Suprapubic skin (tissue), 4 donors: ENCODE measurements at regions not wholly inside any gene's neighbourhood (a gene's known extent, or its start where the extent isn't known, plus 50 kb on each side); places are given as distances from the start of the nearest gene placed in this dataset.

Experiments used
- DNase-seq, 2 donors: peaks; one replicate each; pipeline ENCODE4 v3.0.0-alpha.2; 2019; ENCODE audit warnings: low spot score in 2 of 2
- H3K27ac ChIP-seq: fragments of 200-600 bp; sonication (generic); one replicate; pipeline ENCODE4 v1.5.1; 2019
- H3K27me3 ChIP-seq: fragments of 200-600 bp; sonication (generic); one replicate; pipeline ENCODE4 v1.5.1; 2019
- H3K36me3 ChIP-seq: fragments of 200-600 bp; sonication (generic); one replicate; pipeline ENCODE4 v1.5.1; 2019
- H3K4me1 ChIP-seq: fragments of 200-600 bp; sonication (generic); one replicate; pipeline ENCODE4 v1.5.1; 2019
- H3K4me3 ChIP-seq: fragments of 200-600 bp; sonication (generic); one replicate; pipeline ENCODE4 v1.5.1; 2019; ENCODE audit warnings: mild to moderate bottlenecking
- H3K9me3 ChIP-seq: fragments of 200-600 bp; sonication (generic); one replicate; pipeline ENCODE4 v1.5.1; 2019
- EP300 ChIP-seq: sonication (generic); formaldehyde crosslinking; IDR thresholded peaks from one replicate; pipeline ENCODE4 v1.6.1; 2017; ENCODE audit warnings: antibody characterized with exemption
- POLR2A ChIP-seq, 2 donors: fragments of 450-650 bp; IDR thresholded peaks; one replicate each; pipeline ENCODE4 v1.6.1; 2017; ENCODE audit warnings: antibody characterized with exemption in 2 of 2, mild to moderate bottlenecking in 2 of 2, moderate library complexity in 2 of 2
- POLR2AphosphoS5 ChIP-seq, 3 donors: sonication (generic); formaldehyde crosslinking; IDR thresholded peaks; one replicate each; pipeline ENCODE4 v1.6.1; 2017; ENCODE audit warnings: antibody characterized with exemption in 3 of 3
- WGBS: methylation state at CpG from one replicate; pipeline ENCODE4 v1.1.5; 2018; 5-methylcytosine and 5-hydroxymethylcytosine counted together
- TF ChIP-seq, protein P1 (sequence below), 2 donors: fragments of 200-600 bp in 1 of 2; fragments of 450-650 bp in 1 of 2; sonication (generic) in 1 of 2; IDR thresholded peaks; one replicate each; pipeline ENCODE4 v1.5.1; 2016 to 2019; ENCODE audit warnings: antibody characterized with exemption in 2 of 2, mild to moderate bottlenecking in 1 of 2, moderate library complexity in 1 of 2

DNA sequence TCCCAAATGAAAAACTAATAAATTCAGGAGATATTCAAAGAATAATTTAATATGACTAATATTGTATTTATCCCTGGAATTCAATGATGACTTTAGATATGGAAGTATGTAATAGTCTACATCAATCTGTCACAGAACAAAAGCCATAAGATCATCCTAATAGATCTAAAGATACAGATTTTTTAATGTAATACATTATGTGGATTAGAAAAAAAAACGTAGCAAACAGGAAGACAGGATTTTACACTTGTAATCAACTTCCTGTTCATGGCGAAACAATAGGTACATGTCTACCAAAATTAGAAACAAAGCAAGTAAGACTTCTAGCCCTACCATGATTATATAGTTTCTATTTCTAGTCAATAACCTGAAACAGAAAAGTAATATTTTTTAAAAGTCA, 192.2 kb downstream of the TTC32 start:
- WGBS, result 61% methylated on average over 2 of the region's 2 CpGs
- TF ChIP-seq, protein P1, sequence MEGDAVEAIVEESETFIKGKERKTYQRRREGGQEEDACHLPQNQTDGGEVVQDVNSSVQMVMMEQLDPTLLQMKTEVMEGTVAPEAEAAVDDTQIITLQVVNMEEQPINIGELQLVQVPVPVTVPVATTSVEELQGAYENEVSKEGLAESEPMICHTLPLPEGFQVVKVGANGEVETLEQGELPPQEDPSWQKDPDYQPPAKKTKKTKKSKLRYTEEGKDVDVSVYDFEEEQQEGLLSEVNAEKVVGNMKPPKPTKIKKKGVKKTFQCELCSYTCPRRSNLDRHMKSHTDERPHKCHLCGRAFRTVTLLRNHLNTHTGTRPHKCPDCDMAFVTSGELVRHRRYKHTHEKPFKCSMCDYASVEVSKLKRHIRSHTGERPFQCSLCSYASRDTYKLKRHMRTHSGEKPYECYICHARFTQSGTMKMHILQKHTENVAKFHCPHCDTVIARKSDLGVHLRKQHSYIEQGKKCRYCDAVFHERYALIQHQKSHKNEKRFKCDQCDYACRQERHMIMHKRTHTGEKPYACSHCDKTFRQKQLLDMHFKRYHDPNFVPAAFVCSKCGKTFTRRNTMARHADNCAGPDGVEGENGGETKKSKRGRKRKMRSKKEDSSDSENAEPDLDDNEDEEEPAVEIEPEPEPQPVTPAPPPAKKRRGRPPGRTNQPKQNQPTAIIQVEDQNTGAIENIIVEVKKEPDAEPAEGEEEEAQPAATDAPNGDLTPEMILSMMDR (IDR thresholded peaks at IDR 0.05), result no peak
- TF ChIP-seq EP300, result no peak
- TF ChIP-seq POLR2A (IDR thresholded peaks at IDR 0.05), result no peak
- no peak for TF ChIP-seq POLR2AphosphoS5 (IDR thresholded peaks at IDR 0.05)
- Histone ChIP-seq H3K27me3 (no peaks in the 10 kb centered on the region), H3K9me3 (no peaks in the 10 kb centered on the region), H3K27ac (no peak overlapping the region), H3K4me3 (no peak overlapping the region), H3K36me3 (no peaks in the 10 kb centered on the region), H3K4me1 (no peaks in the 10 kb centered on the region)
- DNase-seq, result no peak

DNA sequence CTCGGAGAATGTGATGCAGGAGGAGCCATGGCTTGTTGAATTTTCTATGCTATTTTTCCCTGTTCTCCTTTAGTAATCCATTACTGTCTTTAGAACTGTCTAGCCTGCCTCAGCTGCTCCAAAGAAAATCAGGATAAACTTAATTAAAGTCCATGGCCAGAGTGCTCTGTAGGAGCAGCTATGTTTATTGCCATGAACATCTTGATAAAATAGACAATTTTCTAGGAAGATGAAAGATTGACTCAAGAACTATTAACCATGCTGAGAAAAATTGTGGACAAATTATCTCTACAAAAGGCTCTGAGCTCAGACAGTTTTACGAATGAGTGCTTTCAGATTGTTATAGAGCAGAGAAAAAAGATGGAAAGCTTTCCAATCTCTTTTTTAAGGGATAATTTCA, 193.0 kb downstream of the TTC32 start:
- DNase-seq, result no peak
- H3K27me3 ChIP-seq, result no peaks in the 10 kb centered on the region
- H3K4me3 ChIP-seq, result no peak overlapping the region
- no peaks in the 10 kb centered on the region for H3K4me1 ChIP-seq
- WGBS, result 91% methylated on average over 2 of the region's 2 CpGs
- no peaks in the 10 kb centered on the region for H3K36me3 ChIP-seq
- no peak overlapping the region for H3K27ac ChIP-seq
- TF ChIP-seq POLR2A (IDR thresholded peaks at IDR 0.05) (no peak), EP300 (no peak), POLR2AphosphoS5 (IDR thresholded peaks at IDR 0.05) (no peak)
- TF ChIP-seq, protein P1 (IDR thresholded peaks at IDR 0.05), result no peak
- H3K9me3 ChIP-seq, result no peaks in the 10 kb centered on the region

DNA sequence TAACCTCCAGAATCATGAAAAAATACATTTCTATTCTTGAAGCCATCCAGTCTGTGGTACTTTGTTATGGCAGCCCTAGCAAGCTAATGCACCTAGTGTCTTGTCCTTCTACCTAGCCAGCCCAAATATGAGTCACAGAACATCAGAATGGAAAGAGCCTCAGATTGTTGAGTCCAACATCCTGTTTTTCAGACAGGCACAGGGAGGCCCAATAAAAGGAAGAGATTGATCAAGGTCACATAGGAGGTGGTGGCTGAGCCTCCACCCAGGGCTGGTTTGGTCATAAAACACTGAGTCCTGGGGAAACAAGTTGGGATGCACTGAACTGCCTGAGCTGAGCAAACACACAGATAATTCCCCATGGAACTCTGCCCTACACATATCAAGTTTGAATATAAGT, 195.5 kb downstream of the TTC32 start:
- Histone ChIP-seq H3K4me1 (no peaks in the 10 kb centered on the region), H3K27ac (no peak overlapping the region), H3K27me3 (no peaks in the 10 kb centered on the region), H3K9me3 (no peaks in the 10 kb centered on the region), H3K36me3 (no peaks in the 10 kb centered on the region), H3K4me3 (no peak overlapping the region)
- no peak for DNase-seq
- no peak for TF ChIP-seq POLR2AphosphoS5 (IDR thresholded peaks at IDR 0.05)
- TF ChIP-seq, protein P1 (IDR thresholded peaks at IDR 0.05), result no peak
- no peak for TF ChIP-seq EP300
- no peak for TF ChIP-seq POLR2A (IDR thresholded peaks at IDR 0.05)

DNA sequence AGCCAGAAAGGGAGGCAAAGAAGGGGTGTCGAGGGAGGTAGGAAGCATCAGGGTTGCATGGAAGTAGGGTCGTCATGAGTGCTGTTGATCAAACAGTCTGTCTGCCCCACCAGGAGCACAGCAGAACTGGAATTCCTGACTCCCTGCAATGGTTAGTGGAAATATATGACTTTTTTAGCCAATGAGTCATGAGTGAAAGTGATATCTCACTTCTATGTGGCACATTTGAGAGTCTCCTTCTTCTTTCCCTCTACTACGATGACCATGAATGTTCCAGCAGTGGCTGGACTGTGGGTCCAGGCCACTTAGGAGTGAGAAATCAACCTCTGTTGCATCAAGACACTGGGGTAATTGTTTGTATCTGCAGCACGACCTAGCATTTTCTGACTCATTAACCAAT, 199.5 kb downstream of the TTC32 start:
- H3K4me1 ChIP-seq, result no peaks in the 10 kb centered on the region
- TF ChIP-seq, protein P1 (IDR thresholded peaks at IDR 0.05), result no peak
- TF ChIP-seq POLR2AphosphoS5 (IDR thresholded peaks at IDR 0.05) (no peak), EP300 (no peak), POLR2A (IDR thresholded peaks at IDR 0.05) (no peak)
- H3K9me3 ChIP-seq, result no peaks in the 10 kb centered on the region
- DNase-seq, result no peak
- H3K36me3 ChIP-seq, result no peaks in the 10 kb centered on the region
- no peaks in the 10 kb centered on the region for H3K27me3 ChIP-seq
- H3K27ac ChIP-seq, result no peak overlapping the region
- WGBS, result 79% methylated on average over 4 of the region's 4 CpGs
- H3K4me3 ChIP-seq, result no peak overlapping the region

DNA sequence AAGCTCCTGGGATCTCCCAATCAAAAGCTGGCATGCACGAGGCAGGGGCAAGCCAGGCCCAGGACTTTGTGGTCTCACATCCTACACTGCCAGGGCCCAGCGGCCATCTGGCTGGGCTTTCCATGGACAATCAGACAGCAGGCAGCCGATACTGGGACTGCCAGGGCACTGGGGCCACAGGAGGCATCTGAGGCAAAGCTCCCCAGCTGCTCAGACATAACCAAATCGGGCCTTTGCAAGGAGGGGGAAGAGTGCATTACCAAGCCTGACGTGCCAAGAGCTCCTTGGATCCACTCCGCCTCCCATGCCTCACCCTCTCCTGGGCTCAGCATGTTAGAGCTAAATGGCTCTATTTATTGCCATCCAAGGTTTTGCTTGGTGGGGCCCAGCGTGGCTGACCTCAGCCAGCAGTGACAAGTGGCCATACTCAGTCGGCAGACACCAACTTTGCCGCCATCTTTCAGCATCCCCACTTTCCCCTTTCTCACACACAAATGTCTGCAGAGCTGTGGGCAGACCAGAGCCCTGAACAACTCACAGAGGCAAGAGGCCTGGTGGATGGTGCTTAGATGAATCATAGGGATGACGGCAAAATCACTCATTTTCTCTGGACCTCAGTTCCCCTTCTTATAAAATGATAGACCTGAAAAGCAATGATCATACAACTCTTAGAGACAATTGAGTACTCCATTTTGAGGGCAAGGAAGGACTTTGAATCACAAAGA, 200.8 kb downstream of the TTC32 start:
- Histone ChIP-seq H3K9me3 (no peaks in the 10 kb centered on the region), H3K27ac (no peak overlapping the region), H3K27me3 (no peaks in the 10 kb centered on the region), H3K4me3 (no peak overlapping the region), H3K4me1 (no peaks in the 10 kb centered on the region), H3K36me3 (no peaks in the 10 kb centered on the region)
- no peak for TF ChIP-seq POLR2A (IDR thresholded peaks at IDR 0.05)
- TF ChIP-seq POLR2AphosphoS5 (IDR thresholded peaks at IDR 0.05), result no peak
- TF ChIP-seq, protein P1 (IDR thresholded peaks at IDR 0.05), result no peak
- no peak for TF ChIP-seq EP300
- WGBS, result 92% methylated on average over 8 of the region's 10 CpGs
- DNase-seq, result no peak
